K562 (cell line): ENCODE measurements at regions not wholly inside any gene's neighbourhood (a gene's known extent, or its start where the extent isn't known, plus 50 kb on each side); places are given as distances from the start of the nearest gene placed in this dataset.

Experiments
- EZH2 ChIP-seq: IDR thresholded peaks from 2 replicates; pipeline ENCODE4 v1.6.1; 2012; ENCODE audit warnings: low read depth, mild to moderate bottlenecking, inconsistent platforms, low read length, borderline replicate concordance
- POLR2AphosphoS5 ChIP-seq: IDR thresholded peaks from 2 replicates; pipeline ENCODE4 v1.6.1; 2011; ENCODE audit warnings: mild to moderate bottlenecking, low read depth, low read length, moderate library complexity; ENCODE audit not compliant: control insufficient read depth, insufficient read depth
- RNF219 ChIP-seq: fragments of 250-450 bp; sonication (Bioruptor Pico); IDR thresholded peaks from 2 replicates; pipeline ENCODE4 v1.5.0; 2022; ENCODE audit warnings: mild to moderate bottlenecking
- SLC30A9 ChIP-seq: fragments of 250-450 bp; sonication (Bioruptor Pico); IDR thresholded peaks from 2 replicates; pipeline ENCODE4 v1.8.0; 2022; ENCODE audit warnings: mild to moderate bottlenecking, moderate library complexity
- TEAD1 ChIP-seq, 2 experiments: fragments of 450-650 bp in 1 of 2; sonication (generic) in 1 of 2; formaldehyde crosslinking; IDR thresholded peaks; 2 replicates each; pipeline versions ENCODE4 v1.4.0 to v1.8.0; 2020 to 2022; ENCODE audit warnings: mild to moderate bottlenecking in 2 of 2, missing genetic modification reagents in 1 of 2
- XRCC4 ChIP-seq: IDR thresholded peaks from one replicate; pipeline ENCODE4 v1.6.1; 2011; ENCODE audit not compliant: insufficient read depth, insufficient read length; ENCODE audit errors: extremely low read depth
- ZNF184 ChIP-seq: sonication (generic); formaldehyde crosslinking; IDR thresholded peaks from 2 replicates; pipeline ENCODE4 v1.5.0; 2020; ENCODE audit warnings: missing genetic modification reagents

- TF ChIP-seq ZNF184 (CRISPR knock-in tag) (no peak), POLR2AphosphoS5 (no peak), XRCC4 (no peak), EZH2 (no peak), TEAD1 (CRISPR knock-in tag; IDR thresholded peaks at IDR 0.05) (no peak), SLC30A9 (CRISPR knock-in tag) (no peak), RNF219 (CRISPR knock-in tag) (no peak)
Observed at GRCh38 chr14:94929354-94929753, 159.4 kb upstream of the GSC start.
